ENCODE measurements at regions not wholly inside any gene's neighbourhood (a gene's known extent, or its start where the extent isn't known, plus 50 kb on each side); places are given as distances from the start of the nearest gene placed in this dataset.

- TF ChIP-seq FOSL2 (IDR thresholded peaks at IDR 0.05; ENCODE audit: borderline replicate concordance, low read depth) (no peak), POLR2AphosphoS5 (IDR thresholded peaks at IDR 0.05; ENCODE audit: low read depth, low read length) (no peak), CTCF (IDR thresholded peaks at IDR 0.05) (no peak), REST (IDR thresholded peaks at IDR 0.05; ENCODE audit: low read depth, low read length) (no peak)
These were observed 281.9 kb upstream of the PUM3 start for GRCh38 chr9:3125602-3126405.

Data from SK-N-SH (cell line).